AG04450 (cell line): ENCODE measurements at regions not wholly inside any gene's neighbourhood (a gene's known extent, or its start where the extent isn't known, plus 50 kb on each side); places are given as distances from the start of the nearest gene placed in this dataset.

Experiments
- CTCF ChIA-PET: fragments of 300-600, 350-600 bp; formaldehyde crosslinking; extraction: SDS; loops from one replicate; lab custom pipeline; 2022; ENCODE audit warnings: antibody characterized with exemption, inconsistent platforms; lab: Charles Lee
- POLR2A ChIA-PET: fragments of 350-600 bp; formaldehyde crosslinking; extraction: SDS; loops from one replicate; lab custom pipeline; 2021; ENCODE audit warnings: antibody characterized with exemption, inconsistent platforms; lab: Yijun Ruan, JAX
- DNase-seq: peaks from one replicate; pipeline ENCODE4 v3.0.0-alpha.2; 2011; ENCODE audit warnings: low read depth, low spot score
- H3K27ac ChIP-seq: one replicate; pipeline ENCODE4 v1.5.1; 2012; ENCODE audit warnings: low read depth, low read length, control low read depth
- H3K27me3 ChIP-seq: one replicate; pipeline ENCODE4 v1.6.0; 2012; ENCODE audit warnings: low read length; ENCODE audit not compliant: control insufficient read depth, insufficient read depth
- H3K4me3 ChIP-seq: 2 replicates; pipeline ENCODE4 v1.5.1; 2011; ENCODE audit warnings: mild to moderate bottlenecking, low read depth, low read length, control low read depth
- H3K9me3 ChIP-seq: 2 replicates; pipeline ENCODE4 v1.5.1; 2012; ENCODE audit warnings: low read length; ENCODE audit not compliant: control insufficient read depth, insufficient read depth
- TF ChIP-seq, protein P1 (sequence below): IDR thresholded peaks from 2 replicates; pipeline ENCODE4 v1.5.1; 2011; ENCODE audit warnings: low read depth, low read length, control low read depth, inconsistent platforms

- H3K27ac ChIP-seq: no peak overlapping the region
- H3K4me3 ChIP-seq: no peak overlapping the region
- CTCF ChIA-PET: interaction anchor here (2.2 kb wide), 1 partner anchor 9 kb away, joined by 8 read pairs; no protein-coding TSS in a partner anchor
- TF ChIP-seq, protein P1, sequence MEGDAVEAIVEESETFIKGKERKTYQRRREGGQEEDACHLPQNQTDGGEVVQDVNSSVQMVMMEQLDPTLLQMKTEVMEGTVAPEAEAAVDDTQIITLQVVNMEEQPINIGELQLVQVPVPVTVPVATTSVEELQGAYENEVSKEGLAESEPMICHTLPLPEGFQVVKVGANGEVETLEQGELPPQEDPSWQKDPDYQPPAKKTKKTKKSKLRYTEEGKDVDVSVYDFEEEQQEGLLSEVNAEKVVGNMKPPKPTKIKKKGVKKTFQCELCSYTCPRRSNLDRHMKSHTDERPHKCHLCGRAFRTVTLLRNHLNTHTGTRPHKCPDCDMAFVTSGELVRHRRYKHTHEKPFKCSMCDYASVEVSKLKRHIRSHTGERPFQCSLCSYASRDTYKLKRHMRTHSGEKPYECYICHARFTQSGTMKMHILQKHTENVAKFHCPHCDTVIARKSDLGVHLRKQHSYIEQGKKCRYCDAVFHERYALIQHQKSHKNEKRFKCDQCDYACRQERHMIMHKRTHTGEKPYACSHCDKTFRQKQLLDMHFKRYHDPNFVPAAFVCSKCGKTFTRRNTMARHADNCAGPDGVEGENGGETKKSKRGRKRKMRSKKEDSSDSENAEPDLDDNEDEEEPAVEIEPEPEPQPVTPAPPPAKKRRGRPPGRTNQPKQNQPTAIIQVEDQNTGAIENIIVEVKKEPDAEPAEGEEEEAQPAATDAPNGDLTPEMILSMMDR: no peak
- DNase-seq: no peak
- no peaks in the 10 kb centered on the region; the same call in 1 of the 2 replicates for H3K9me3 ChIP-seq
- POLR2A ChIA-PET: no interaction called here
- H3K27me3 ChIP-seq: no peaks in the 10 kb centered on the region
These were observed 469.0 kb downstream of the SLC4A3 start for GRCh38 chr2:220096406-220096805.

DNA sequence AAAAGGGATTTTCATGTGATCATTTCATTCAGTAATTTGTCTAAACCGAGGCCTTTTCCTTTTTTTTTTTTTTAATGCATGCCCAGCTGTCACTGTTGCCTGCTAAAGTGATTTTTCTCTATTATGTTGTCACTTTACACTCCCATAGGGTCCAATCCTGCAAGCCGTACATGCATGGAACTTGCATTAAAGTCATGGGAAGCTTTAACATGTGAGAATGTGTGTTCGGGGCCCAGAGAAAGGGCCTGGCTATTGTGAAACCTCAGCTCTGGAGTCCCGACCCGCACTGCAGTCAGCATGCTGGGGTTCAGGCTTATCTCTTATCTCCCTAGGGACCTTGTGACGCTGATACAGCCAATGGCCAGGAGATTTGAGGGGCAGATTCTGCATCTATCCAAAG is 474.6 kb downstream of the SLC4A3 start:
- Histone ChIP-seq H3K4me3 (no peak overlapping the region), H3K27me3 (no peaks in the 10 kb centered on the region), H3K9me3 (no peaks in the 10 kb centered on the region; the same call in 1 of the 2 replicates), H3K27ac (no peak overlapping the region)
- ChIA-PET CTCF (no interaction called here), POLR2A (no interaction called here)
- TF ChIP-seq, protein P1: no peak
- DNase-seq: no peak

GRCh38 chr2:220103596-220103995 is 476.2 kb downstream of the SLC4A3 start:
- Histone ChIP-seq H3K9me3 (no peaks in the 10 kb centered on the region), H3K27me3 (no peaks in the 10 kb centered on the region), H3K4me3 (no peak overlapping the region), H3K27ac (no peak overlapping the region)
- DNase-seq: no peak
- CTCF ChIA-PET: interaction anchor here (2.0 to 2.1 kb wide), 2 partner anchors 121 to 366 kb away, joined by 9 to 10 read pairs; no protein-coding TSS in a partner anchor
- POLR2A ChIA-PET: no interaction called here
- TF ChIP-seq, protein P1: no peak

DNA sequence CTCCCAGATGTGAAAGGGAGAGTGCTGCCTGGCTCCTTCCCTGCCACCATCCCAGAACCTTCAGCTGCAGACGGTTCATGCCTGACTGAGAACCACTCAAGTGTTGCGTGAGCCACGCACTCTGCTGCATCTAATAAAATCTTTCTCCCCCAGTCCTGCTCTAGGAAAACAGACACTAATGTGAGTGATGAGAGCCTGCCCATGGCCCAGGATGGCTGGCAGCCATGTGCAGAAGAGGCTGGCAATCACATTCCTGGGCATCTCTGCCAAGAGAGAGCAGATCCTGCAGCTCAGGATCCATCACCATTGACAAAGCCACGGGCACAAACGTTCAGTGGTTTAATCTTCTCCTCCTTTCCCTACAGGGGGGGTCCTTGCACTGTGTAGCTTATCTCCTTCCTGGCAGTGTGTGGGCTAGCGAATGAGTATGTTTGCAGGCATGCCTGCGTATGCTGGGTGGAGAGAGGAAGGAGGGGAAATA is 477.5 kb downstream of the SLC4A3 start:
- Histone ChIP-seq H3K27ac (no peak overlapping the region), H3K27me3 (no peaks in the 10 kb centered on the region), H3K9me3 (no peaks in the 10 kb centered on the region), H3K4me3 (no peak overlapping the region)
- ChIA-PET CTCF (interaction anchor here (0.6 to 2.5 kb wide), 35 partner anchors 8 to 1592 kb away, joined by 3 to 11 read pairs (median 3); partner anchors contain the start of gene EPHA4), POLR2A (interaction anchor here (0.6 to 0.9 kb wide), 2 partner anchors 120 to 459 kb away, joined by 3 to 8 read pairs; no protein-coding TSS in a partner anchor)
- DNase-seq: peak; percentile 78
- TF ChIP-seq, protein P1: peak; percentile 76

DNA sequence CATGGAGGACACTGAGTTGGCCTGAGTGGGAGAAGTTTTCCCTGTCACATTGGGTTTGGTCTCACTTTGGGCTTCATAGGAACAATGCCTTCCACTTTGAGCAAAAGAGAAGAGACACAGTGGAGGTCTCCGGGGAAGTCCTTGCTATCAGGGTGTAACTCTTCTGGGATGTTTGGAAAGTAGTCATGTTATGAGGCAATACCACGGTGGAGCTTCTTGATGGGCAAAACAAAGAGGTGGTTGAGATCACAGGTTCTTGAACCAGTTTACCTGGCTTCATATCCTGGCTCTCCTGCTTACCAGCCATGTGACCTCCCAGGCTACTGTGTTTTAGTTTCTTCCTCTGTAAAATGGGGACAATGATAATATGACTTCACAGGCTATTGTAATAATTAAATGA is 478.6 kb downstream of the SLC4A3 start:
- DNase-seq: no peak
- TF ChIP-seq, protein P1: no peak
- Histone ChIP-seq H3K4me3 (no peak overlapping the region), H3K27me3 (no peaks in the 10 kb centered on the region), H3K9me3 (no peaks in the 10 kb centered on the region), H3K27ac (no peak overlapping the region)
- CTCF ChIA-PET: interaction anchor here (0.8 to 2.5 kb wide), 10 partner anchors 10 to 1591 kb away, joined by 3 to 9 read pairs (median 4); no protein-coding TSS in a partner anchor
- POLR2A ChIA-PET: no interaction called here
